ENCODE measurements at regions not wholly inside any gene's neighbourhood (a gene's known extent, or its start where the extent isn't known, plus 50 kb on each side); places are given as distances from the start of the nearest gene placed in this dataset.
"Not testable (repeated sequence)": the region's sequence is repeated elsewhere in the genome, so short reads cannot be mapped to it uniquely, and the experiment has no call there.

GRCh38 chr12:76178452-76178851, 94.0 kb upstream of the NAP1L1 start:
- no peak for DNase-seq (ENCODE audit: low spot score)

- no peak for DNase-seq (ENCODE audit: low spot score)
Measured at GRCh38 chr12:76177821-76178220, 93.3 kb upstream of the NAP1L1 start.

GRCh38 chr12:76176940-76177339, 92.5 kb upstream of the NAP1L1 start:
- no peak for DNase-seq (ENCODE audit: low spot score)

GRCh38 chr12:76175946-76176345, 91.5 kb upstream of the NAP1L1 start:
- not testable (repeated sequence) for DNase-seq (ENCODE audit: low spot score)

GRCh38 chr12:76173756-76174155, 89.3 kb upstream of the NAP1L1 start:
- no peak for DNase-seq (ENCODE audit: low spot score)

- peak; percentile 68 for DNase-seq (ENCODE audit: low spot score)
Measured at GRCh38 chr12:76158518-76159321, 74.2 kb upstream of the NAP1L1 start.

GRCh38 chr12:76156726-76157125, 72.2 kb upstream of the NAP1L1 start:
- no peak for DNase-seq (ENCODE audit: low spot score)

DNA sequence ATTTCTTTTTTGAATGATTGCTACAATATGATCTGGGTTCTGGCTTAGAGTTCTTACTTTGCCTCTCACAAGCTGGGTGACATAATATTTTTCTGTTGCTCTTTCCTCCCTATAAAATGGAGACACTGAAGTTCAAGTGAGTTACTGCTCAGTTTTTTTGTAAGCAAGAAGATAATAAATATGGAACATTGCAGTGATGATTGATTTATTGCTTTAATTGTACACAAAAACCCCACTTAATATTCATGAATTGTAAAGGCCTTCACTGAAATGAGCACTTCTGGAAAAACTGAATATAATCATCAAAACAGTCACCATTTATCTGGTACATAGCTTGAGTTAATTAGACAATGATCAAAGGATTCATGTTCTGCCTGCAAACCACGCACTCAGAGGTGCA, 71.8 kb upstream of the NAP1L1 start:
- DNase-seq (ENCODE audit: low spot score) = no peak

DNA sequence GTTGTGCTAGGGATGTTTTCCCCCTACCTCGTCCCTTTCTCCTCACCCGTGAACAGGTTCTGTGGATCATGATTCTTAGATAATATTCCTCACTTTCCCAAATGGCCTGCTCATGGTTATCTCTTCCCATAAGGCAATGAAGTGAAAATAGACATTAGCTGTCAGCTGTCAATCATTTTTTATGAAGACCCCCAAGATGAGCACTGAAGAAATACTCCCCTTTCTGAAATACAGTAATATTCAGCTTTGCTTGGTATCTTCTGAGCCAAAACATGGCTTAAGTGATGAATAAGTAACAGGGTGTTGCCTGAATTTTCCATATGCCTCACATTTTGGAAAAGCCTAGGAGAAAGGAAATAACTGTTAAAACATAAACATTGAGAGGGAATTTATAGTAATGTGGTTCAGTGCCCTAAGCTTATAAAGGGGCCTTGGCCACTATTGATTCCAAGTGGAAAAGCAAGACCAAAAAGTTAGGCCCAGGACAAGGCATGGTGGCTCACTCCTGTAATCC, 70.7 kb upstream of the NAP1L1 start:
- no peak for DNase-seq (ENCODE audit: low spot score)

GRCh38 chr12:76153616-76154015, 69.1 kb upstream of the NAP1L1 start:
- DNase-seq (ENCODE audit: low spot score) = no peak

GRCh38 chr12:76152181-76152807, 67.8 kb upstream of the NAP1L1 start:
- DNase-seq (ENCODE audit: low spot score) = peak; percentile 7

- no peak for DNase-seq (ENCODE audit: low spot score)
Measured at GRCh38 chr12:76144245-76144549, 59.7 kb upstream of the NAP1L1 start.

DNA sequence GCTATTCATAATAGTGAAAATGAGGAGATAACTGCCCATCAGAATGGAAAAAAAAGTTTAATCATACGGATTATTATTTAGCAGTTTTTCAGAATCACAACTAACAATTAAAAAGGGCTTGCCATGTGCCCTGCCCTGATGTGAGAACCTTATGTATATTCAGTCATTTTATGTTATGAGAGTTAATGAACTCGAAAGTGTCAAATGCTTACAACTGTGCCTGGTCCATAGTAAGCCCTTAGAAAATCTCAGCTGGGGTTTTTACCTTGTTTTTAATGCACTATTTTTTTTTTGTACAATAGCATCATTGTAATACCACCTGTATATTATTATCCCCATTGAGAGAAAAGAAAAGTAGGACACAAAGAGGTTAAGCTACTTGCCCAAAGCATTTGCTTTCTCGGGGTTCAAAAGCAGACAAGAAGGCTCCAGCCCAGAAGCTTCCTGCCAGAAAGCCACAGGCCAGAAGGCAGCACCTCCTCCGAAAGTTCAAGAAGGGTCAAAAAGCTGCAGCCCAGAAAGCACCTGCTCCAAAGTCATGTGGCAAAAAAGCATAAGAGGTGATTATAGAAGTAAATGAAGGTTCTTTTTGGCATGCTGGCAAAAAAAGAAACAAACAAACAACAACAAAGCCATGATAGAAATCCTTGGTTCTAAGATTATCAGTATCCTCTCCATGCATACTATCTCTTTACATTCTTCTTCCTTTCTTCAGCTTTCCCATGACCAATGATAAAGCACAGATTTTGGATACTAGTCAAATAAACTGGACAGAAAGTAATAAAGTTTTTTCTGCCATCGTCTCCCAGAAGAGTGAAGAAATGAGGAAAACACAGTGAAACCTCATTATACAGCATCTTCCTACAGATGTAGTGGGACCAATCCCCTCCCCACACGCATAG, 59.1 kb upstream of the NAP1L1 start:
- DNase-seq (ENCODE audit: low spot score) = no peak

- DNase-seq (ENCODE audit: low spot score) = no peak
Measured at GRCh38 chr12:76142305-76142704, 57.8 kb upstream of the NAP1L1 start.

GRCh38 chr12:76138656-76139055, 54.2 kb upstream of the NAP1L1 start:
- DNase-seq (ENCODE audit: low spot score) = no peak

- DNase-seq (ENCODE audit: low spot score) = no peak
Measured at GRCh38 chr12:76137606-76138005, 53.1 kb upstream of the NAP1L1 start.

GRCh38 chr12:76135456-76135855, 51.0 kb upstream of the NAP1L1 start:
- no peak for DNase-seq (ENCODE audit: low spot score)
